Liver (tissue), 8 donors: ENCODE measurements at regions not wholly inside any gene's neighbourhood (a gene's known extent, or its start where the extent isn't known, plus 50 kb on each side); places are given as distances from the start of the nearest gene placed in this dataset.
A peak's percentile ranks its signal among the peaks of the same experiment; 100 is the strongest.

ENCODE experiments used
- DNase-seq: peaks from one replicate; pipeline ENCODE4 v3.0.0-alpha.2; 2017; ENCODE audit warnings: low spot score
- H3K27ac ChIP-seq, 2 donors: one replicate each; pipeline ENCODE4 v1.7.0; 2013; ENCODE audit warnings: inconsistent platforms in 2 of 2, low read length in 2 of 2, control low read depth in 1 of 2, low read depth in 1 of 2, mild to moderate bottlenecking in 1 of 2
- H3K27me3 ChIP-seq, 4 donors: one replicate each; pipeline versions ENCODE4 v1.6.1 to v1.7.0; 2013; ENCODE audit warnings: low read length in 3 of 4, inconsistent platforms in 1 of 4, mild to moderate bottlenecking in 1 of 4, moderate library complexity in 1 of 4; ENCODE audit not compliant: control insufficient read depth in 4 of 4, insufficient read depth in 4 of 4
- H3K36me3 ChIP-seq, 4 donors: one replicate each; pipeline versions ENCODE4 v1.6.1 to v1.7.0; 2013; ENCODE audit warnings: low read length in 3 of 4, mild to moderate bottlenecking in 3 of 4, low read depth in 1 of 4, moderate library complexity in 1 of 4; ENCODE audit not compliant: control insufficient read depth in 4 of 4, insufficient read depth in 3 of 4
- H3K4me1 ChIP-seq, 4 donors: one replicate each; pipeline versions ENCODE4 v1.6.1 to v1.7.0; 2013; ENCODE audit warnings: low read length in 3 of 4, mild to moderate bottlenecking in 3 of 4, moderate library complexity in 1 of 4; ENCODE audit not compliant: control insufficient read depth in 4 of 4, insufficient read depth in 4 of 4
- H3K4me3 ChIP-seq, 3 donors: one replicate each; pipeline versions ENCODE4 v1.6.1 to v1.7.0; 2013; ENCODE audit warnings: low read length in 3 of 3, control low read depth in 1 of 3, low read depth in 1 of 3, mild to moderate bottlenecking in 1 of 3
- H3K9ac ChIP-seq, 2 donors: one replicate each; pipeline ENCODE4 v1.7.0; 2013; ENCODE audit warnings: low read length in 2 of 2, mild to moderate bottlenecking in 2 of 2, moderate library complexity in 2 of 2, control low read depth in 1 of 2, low read depth in 1 of 2
- H3K9me3 ChIP-seq, 4 donors: one replicate each; pipeline versions ENCODE4 v1.6.1 to v1.7.0; 2013; ENCODE audit warnings: low read length in 3 of 4; ENCODE audit not compliant: control insufficient read depth in 4 of 4
- ATF3 ChIP-seq: IDR thresholded peaks from 2 replicates; pipeline ENCODE4 v1.6.1; 2016; ENCODE audit warnings: antibody characterized with exemption
- EGR1 ChIP-seq, 2 donors: IDR thresholded peaks; 2 replicates each; pipeline ENCODE4 v1.6.1; 2016 to 2018; ENCODE audit warnings: antibody characterized with exemption in 2 of 2, low read depth in 2 of 2
- FOXA1 ChIP-seq: IDR thresholded peaks from 2 replicates; pipeline ENCODE4 v1.6.1; 2016; ENCODE audit warnings: antibody characterized with exemption
- FOXA2 ChIP-seq: IDR thresholded peaks from 2 replicates; pipeline ENCODE4 v1.6.1; 2016; ENCODE audit warnings: antibody characterized with exemption
- GABPA ChIP-seq, 2 donors: IDR thresholded peaks in 1 of 2; conservative IDR thresholded peaks in 1 of 2; 2 replicates each; pipeline ENCODE4 v1.6.1; 2016; ENCODE audit warnings: antibody characterized with exemption in 2 of 2, mild to moderate bottlenecking in 1 of 2, moderate library complexity in 1 of 2
- HNF4A ChIP-seq, 2 donors: conservative IDR thresholded peaks; 2 replicates each; pipeline ENCODE4 v1.6.1; 2016; ENCODE audit warnings: antibody characterized with exemption in 2 of 2, mild to moderate bottlenecking in 2 of 2
- HNF4G ChIP-seq: IDR thresholded peaks from 2 replicates; pipeline ENCODE4 v1.6.1; 2016; ENCODE audit warnings: antibody characterized with exemption
- JUND ChIP-seq, 2 donors: IDR thresholded peaks; 2 replicates each; pipeline ENCODE4 v1.6.1; 2016; ENCODE audit warnings: antibody characterized with exemption in 2 of 2
- NR2F2 ChIP-seq: IDR thresholded peaks from 2 replicates; pipeline ENCODE4 v1.6.1; 2016; ENCODE audit warnings: antibody characterized with exemption
- RAD21 ChIP-seq, 2 donors: IDR thresholded peaks; 2 replicates each; pipeline ENCODE4 v1.6.1; 2016; ENCODE audit warnings: antibody characterized with exemption in 2 of 2, mild to moderate bottlenecking in 2 of 2
- RXRA ChIP-seq, 2 donors: IDR thresholded peaks; 2 replicates each; pipeline ENCODE4 v1.6.1; 2017 to 2018; ENCODE audit warnings: antibody characterized with exemption in 2 of 2, mild to moderate bottlenecking in 1 of 2
- SP1 ChIP-seq: IDR thresholded peaks from 2 replicates; pipeline ENCODE4 v1.6.1; 2018; ENCODE audit warnings: antibody characterized with exemption, mild to moderate bottlenecking
- TAF1 ChIP-seq: conservative IDR thresholded peaks from 2 replicates; pipeline ENCODE4 v1.6.1; 2016; ENCODE audit warnings: antibody characterized with exemption, mild to moderate bottlenecking
- YY1 ChIP-seq: IDR thresholded peaks from 2 replicates; pipeline ENCODE4 v1.6.1; 2016; ENCODE audit warnings: antibody characterized with exemption, mild to moderate bottlenecking
- ZBTB33 ChIP-seq: IDR thresholded peaks from 2 replicates; pipeline ENCODE4 v1.6.1; 2016; ENCODE audit warnings: antibody characterized with exemption
- WGBS: extraction: QIAGEN DNeasy Blood & Tissue Kit; methylation state at CpG from one replicate; pipeline ENCODE4 v1.1.7; 2013; 5-methylcytosine and 5-hydroxymethylcytosine counted together
- TF ChIP-seq, protein P1 (sequence below): IDR thresholded peaks from 2 replicates; pipeline ENCODE4 v1.6.1; 2016; ENCODE audit warnings: antibody characterized with exemption
- TF ChIP-seq, protein P2 (sequence below): fragments of 150-350 bp; IDR thresholded peaks from 2 replicates; pipeline ENCODE4 v1.5.1; 2017; ENCODE audit warnings: improper control_type of control experiment, low read depth, low read length; ENCODE audit not compliant: missing input control
- donor health status: healthy.
- donor health status: healthy.
- donor health status: healthy.
- donor health status: healthy.
- donor health status: healthy.

- DNase-seq: no peak
- no peaks in the 10 kb centered on the region for H3K9me3 ChIP-seq
- H3K27ac ChIP-seq: no peak overlapping the region
- 43% methylated on average over 4 of the region's 4 CpGs for WGBS
- no peak overlapping the region for H3K9ac ChIP-seq
- no peaks in the 10 kb centered on the region for H3K36me3 ChIP-seq
- no peaks in the 10 kb centered on the region for H3K4me1 ChIP-seq
- H3K27me3 ChIP-seq: no peaks in the 10 kb centered on the region
- no peak for TF ChIP-seq HNF4A (conservative IDR thresholded peaks at IDR 0.05)
- TF ChIP-seq RAD21 (IDR thresholded peaks at IDR 0.05): peak in 1 of 2 donors; percentile 6
- no peak for TF ChIP-seq RXRA (IDR thresholded peaks at IDR 0.05)
- no peak for TF ChIP-seq FOXA2
- TF ChIP-seq FOXA1: no peak
- TF ChIP-seq EGR1 (IDR thresholded peaks at IDR 0.05; ENCODE audit: low read depth in 2 of 2): no peak
- H3K4me3 ChIP-seq: no peak overlapping the region
Measured at GRCh38 chr12:28876196-28876798, 272.8 kb upstream of the FAR2 start.

GRCh38 chr12:28877854-28878253 is 271.2 kb upstream of the FAR2 start:
- Histone ChIP-seq H3K27me3 (no peaks in the 10 kb centered on the region), H3K9ac (no peak overlapping the region), H3K36me3 (no peaks in the 10 kb centered on the region), H3K4me1 (no peaks in the 10 kb centered on the region), H3K4me3 (no peak overlapping the region), H3K27ac (no peak overlapping the region), H3K9me3 (no peaks in the 10 kb centered on the region)
- no peak for DNase-seq
- TF ChIP-seq YY1 (no peak), ZBTB33 (no peak), HNF4G (no peak), ATF3 (no peak), FOXA1 (no peak), NR2F2 (no peak), RAD21 (IDR thresholded peaks at IDR 0.05) (no peak)
- TF ChIP-seq, protein P1, sequence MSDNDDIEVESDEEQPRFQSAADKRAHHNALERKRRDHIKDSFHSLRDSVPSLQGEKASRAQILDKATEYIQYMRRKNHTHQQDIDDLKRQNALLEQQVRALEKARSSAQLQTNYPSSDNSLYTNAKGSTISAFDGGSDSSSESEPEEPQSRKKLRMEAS: no peak
- WGBS: 72% methylated on average over 1 of the region's 1 CpG

- H3K4me3 ChIP-seq: no peak overlapping the region
- WGBS: 76% methylated on average over 2 of the region's 2 CpGs
- DNase-seq: no peak
- no peaks in the 10 kb centered on the region for H3K36me3 ChIP-seq
- no peaks in the 10 kb centered on the region for H3K27me3 ChIP-seq
- no peak overlapping the region for H3K27ac ChIP-seq
- no peaks in the 10 kb centered on the region for H3K4me1 ChIP-seq
- no peak overlapping the region for H3K9ac ChIP-seq
- no peaks in the 10 kb centered on the region for H3K9me3 ChIP-seq
- TF ChIP-seq EGR1 (IDR thresholded peaks at IDR 0.05; ENCODE audit: low read depth in 2 of 2) (no peak), SP1 (no peak), ZBTB33 (no peak), JUND (IDR thresholded peaks at IDR 0.05) (no peak), FOXA2 (no peak), NR2F2 (no peak), YY1 (no peak), TAF1 (no peak), FOXA1 (no peak), HNF4G (no peak), RXRA (IDR thresholded peaks at IDR 0.05) (no peak), ATF3 (no peak), HNF4A (conservative IDR thresholded peaks at IDR 0.05) (no peak), GABPA (IDR thresholded peaks at IDR 0.05 in 1 of 2, conservative IDR thresholded peaks at IDR 0.05 in 1 of 2) (no peak), RAD21 (IDR thresholded peaks at IDR 0.05) (no peak)
- TF ChIP-seq, protein P2, sequence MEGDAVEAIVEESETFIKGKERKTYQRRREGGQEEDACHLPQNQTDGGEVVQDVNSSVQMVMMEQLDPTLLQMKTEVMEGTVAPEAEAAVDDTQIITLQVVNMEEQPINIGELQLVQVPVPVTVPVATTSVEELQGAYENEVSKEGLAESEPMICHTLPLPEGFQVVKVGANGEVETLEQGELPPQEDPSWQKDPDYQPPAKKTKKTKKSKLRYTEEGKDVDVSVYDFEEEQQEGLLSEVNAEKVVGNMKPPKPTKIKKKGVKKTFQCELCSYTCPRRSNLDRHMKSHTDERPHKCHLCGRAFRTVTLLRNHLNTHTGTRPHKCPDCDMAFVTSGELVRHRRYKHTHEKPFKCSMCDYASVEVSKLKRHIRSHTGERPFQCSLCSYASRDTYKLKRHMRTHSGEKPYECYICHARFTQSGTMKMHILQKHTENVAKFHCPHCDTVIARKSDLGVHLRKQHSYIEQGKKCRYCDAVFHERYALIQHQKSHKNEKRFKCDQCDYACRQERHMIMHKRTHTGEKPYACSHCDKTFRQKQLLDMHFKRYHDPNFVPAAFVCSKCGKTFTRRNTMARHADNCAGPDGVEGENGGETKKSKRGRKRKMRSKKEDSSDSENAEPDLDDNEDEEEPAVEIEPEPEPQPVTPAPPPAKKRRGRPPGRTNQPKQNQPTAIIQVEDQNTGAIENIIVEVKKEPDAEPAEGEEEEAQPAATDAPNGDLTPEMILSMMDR: no peak
- TF ChIP-seq, protein P1: no peak
Measured at GRCh38 chr12:28878629-28879028, 270.4 kb upstream of the FAR2 start.
